ENCODE measurements at regions not wholly inside any gene's neighbourhood (a gene's known extent, or its start where the extent isn't known, plus 50 kb on each side); places are given as distances from the start of the nearest gene placed in this dataset.

DNA sequence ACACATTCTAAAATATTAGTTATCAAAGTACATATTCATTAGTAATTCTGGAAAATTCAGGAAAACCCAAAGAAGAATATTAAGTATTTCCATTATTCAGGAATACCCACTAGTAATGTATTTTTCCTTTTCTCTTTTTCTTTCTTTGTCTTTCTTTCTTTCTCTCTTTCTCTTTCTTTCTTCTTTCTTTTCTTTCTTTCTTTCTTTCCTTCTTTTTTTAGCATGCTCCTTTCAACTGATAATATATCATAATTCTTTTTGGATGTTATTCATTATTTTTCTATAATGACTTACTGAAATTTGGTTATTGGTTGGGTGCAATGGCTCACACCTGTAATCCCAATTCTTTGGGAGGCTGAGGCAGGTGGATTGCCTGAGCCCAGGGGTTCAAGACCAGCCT is 175.6 kb upstream of the RAB4A start:
- DNase-seq: no peak

DNA sequence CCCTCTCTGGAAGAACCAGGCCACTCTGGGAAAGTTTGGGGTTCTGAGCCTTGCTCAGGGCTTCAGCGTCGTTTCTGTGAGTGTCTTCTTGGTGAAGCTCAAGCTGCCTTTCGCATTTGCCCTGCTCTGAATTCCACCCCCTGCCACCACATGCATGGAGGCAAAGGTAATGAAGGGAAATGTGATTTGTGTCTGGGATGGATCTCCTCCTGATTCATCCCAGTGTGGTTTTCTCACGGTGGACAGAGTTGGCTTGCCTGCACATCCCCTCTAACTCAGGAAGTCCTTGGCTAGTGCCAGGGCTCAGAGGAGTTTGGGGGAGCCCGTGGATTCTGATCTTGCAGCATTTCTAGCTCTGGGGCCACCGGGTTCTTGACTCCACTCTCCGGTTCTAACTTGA is 173.6 kb upstream of the RAB4A start:
- no peak for DNase-seq

DNA sequence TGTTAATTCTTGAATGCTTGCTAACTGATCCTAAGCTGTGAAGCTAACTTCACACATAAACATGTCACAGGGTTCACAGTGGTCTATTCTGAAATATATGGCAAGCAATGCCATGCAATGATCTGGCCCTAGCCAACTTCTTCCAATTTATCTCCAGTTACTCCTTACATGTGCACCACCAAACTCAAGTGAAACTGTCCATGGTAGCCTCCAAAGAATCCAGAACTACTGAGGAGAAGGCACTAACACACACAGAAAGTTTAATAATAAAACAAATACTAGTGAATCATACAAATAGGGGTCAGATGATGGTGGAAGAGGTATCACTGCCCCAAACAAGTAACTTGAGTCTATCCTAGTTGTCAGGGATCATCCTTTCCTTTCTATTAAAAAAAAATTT is 172.6 kb upstream of the RAB4A start:
- DNase-seq: no peak

DNA sequence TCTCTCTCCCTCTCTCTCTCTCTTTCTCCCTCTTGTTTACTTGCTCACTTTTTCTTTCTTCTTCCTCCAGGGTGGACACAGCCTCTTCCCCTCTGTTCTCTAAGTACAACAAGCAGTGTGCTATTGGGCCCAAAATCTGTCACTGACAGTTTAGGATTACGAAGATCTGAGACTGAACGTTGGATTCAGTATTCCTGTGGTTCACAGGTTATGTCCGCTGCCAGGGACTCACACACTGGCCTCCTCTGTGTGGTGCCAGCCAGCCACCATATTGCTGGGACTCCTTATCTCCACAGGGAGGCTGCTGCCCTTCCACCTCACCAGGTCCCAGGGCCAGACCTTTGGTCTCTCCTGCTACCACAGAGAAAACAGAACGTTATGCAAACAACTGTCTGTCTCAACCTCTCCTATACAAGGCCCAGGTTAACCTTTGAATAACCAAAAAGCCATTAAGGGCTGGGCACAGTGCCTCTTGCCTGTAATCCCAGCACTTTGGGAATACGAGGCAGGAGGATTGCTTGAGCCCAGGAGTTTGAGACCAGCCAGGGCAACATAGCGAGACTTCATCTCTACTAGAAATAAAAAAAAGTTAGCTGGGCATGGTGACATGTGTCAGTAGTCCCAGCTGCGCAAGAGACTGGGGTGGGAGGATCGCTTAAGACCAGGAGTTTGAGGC is 171.9 kb upstream of the RAB4A start:
- DNase-seq: no peak

DNA sequence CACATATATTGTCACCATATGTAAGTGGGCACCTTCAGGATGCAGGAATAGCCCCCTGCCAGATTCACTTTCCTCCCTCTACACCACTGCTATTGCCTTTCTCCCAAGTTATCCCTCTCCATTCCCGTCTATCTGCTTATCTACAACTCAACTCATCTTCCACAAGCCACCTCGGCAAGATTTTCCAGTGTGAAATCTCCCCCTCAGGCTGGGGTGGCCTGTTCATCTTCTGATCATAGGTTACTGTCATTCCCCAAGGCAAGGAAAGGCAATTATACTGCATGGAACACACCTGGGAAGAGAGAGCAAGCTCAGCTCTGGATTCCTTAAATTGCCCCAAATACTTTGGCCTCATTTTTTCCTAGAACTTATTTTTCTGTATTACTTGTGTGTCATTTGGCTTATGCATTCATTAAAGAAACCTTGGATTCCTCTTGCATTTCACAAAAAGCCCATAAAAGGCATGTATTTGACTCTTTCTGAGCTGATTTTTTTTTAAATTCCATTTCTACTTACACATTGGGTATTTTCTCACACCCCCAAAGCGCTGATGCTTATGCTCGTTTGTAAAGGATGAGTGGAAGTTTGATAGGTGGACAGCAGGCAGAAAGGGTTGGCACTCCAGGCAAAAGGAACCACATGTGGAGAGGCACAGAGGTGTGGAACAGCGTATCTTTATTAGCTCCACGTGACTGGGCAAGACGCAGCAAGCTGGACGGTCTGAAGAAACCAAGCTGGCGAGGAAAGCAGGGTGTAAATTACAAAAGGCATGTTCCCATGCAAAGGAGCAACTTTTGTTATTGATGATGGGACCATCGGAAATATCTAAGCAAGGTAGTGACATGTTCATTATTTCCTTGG is 169.7 kb upstream of the RAB4A start:
- DNase-seq: no peak

DNA sequence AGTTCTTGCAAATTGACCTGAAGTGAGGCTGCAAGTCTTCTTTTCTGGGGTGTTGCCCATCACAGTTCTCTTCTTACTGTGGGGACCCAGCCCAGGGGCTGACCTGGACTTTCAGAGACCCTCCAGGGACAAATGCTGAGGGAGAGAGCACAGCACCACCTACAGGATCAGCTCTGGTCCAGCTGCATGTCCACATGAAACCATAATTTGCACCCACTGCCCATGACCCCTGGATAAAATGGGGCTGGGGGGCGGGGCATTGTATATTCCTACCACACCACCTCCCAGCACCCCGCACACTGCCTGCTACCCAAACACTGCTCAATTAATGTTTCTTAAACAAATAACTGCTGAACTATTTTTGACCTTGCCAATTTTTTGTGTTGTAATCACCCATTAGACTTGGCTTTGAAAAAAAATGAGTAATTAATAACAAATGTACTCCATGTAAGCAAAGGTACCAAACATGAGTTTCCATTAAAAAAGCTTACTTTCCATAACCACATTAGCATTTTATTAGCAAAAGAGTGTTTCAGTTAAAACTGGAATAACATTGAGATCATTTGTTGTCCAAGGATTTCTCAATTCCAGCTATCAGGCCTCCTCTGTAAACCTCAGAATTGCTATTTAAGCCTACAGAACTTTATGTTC is 168.0 kb upstream of the RAB4A start:
- no peak for DNase-seq

DNA sequence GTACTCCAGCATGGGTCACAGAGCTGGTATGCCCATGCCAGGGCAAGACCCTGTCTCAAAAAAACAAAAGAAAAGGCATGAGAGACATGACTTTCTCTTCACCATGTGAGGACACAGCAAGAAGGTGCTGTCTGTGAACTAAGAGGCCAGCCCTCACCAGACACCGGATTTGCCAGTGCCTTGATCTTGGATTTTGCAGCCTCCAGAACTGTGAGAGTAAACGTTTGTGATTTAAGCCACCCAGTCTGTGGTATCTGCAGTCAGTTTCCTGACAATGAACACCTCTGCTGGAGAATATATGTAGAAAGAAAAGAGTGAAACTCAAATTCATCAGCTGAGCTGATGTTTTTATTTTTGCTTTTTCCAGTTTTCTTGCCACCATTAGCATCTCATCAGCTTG is 166.3 kb upstream of the RAB4A start:
- DNase-seq: no peak

DNA sequence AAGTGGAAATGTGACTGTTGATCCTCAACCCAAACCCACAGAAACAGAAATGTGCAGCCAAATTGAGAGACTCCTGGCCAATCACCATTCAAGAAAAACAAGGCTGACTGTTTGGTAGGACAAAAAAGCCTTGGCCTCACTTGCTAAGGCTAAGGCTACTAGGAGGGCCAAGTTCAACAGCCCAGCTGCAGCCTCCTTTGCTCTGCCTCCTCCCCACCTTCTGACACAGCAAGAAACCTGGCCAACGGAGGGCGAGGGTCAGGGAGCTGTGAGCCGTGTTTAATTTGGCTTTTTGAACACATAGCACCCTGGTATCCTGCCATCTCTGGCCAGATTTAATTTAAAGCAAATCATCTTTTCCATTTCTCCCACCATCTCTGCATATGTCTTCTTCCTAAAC is 165.8 kb upstream of the RAB4A start:
- no peak for DNase-seq

DNA sequence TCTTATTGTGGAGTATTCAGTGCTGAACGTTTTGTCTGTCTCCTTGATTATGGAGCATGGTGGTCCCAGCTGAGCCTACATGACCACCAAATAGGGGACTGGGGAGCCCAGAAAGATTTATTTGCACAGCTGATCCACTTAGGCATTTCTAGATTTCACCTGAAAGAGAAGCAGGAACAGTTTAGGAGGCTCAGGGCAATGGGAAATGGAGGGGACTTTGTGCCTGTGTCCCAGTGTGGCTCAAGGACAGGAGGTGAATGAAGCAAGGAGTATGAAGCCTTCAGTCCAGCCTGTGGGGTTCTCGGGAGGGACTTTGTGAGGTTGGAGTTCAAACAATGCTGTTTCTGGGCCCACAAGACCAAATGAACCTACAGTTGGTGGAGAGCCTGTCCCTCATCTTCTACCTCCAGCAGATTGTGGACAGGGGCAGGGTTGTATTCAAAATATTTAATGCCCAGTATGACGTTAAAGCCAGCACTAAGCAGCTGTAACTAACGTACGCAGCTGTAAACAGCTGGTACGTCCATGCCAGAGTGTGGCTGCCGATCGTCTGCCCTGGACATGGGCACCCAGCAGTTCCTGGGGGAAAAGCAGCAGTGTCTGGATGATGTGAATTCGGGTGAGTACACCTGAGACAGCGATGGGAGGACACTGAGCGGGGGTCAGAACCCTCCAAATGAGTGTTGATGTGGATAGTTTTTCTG is 164.9 kb upstream of the RAB4A start:
- no peak for DNase-seq

DNA sequence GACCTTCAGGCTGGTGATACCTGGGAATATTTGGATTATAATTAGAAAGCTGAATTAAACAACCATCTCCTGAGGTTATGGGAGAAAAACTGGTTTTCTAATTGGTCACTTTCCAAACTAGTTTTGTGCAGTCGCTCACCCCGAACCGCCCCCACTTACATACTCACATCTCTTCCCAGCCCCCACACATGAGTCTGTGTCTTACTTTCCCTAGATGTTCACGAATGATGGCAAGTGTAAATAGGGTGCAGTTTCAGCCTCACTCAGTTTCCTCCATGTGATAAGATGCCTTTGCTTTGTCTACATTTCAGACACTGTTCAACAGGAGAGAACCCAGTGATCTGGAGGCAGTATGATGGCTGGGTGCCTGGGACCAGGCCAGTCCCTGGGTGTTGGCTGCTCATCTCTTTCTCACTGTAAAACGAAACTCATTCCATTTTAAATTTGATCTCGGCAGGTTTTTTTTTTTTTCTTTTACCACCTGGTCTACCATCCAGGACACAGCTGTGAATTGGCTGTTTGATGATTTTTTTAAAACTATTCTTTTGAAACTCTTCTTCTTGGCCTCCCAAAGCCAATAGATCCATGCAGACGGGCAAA is 164.3 kb upstream of the RAB4A start:
- no peak for DNase-seq

DNA sequence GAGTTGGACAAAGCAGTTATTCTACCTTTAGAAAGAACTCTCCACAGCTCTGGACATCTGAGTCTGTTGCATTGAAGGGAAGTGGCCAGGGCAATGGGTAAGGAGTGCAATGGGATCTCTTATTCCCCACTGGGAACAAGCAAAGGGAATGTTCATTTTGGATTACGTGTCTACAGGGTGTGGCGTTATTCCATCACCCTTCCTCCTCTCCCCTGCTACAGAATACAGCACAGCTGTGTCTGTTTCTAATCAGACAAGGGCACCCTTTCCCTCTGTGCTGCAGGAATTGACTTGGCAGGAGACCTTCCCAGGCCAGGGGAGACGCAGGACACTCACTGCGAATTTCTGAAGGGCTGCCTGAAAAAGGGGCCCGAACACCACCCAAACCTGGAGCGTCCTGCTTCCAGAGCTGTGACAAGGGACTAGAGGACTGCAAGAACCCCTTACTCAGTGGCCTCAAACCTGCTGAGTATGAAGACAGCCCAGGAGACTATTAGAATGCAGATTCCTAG is 163.6 kb upstream of the RAB4A start:
- DNase-seq: no peak

DNA sequence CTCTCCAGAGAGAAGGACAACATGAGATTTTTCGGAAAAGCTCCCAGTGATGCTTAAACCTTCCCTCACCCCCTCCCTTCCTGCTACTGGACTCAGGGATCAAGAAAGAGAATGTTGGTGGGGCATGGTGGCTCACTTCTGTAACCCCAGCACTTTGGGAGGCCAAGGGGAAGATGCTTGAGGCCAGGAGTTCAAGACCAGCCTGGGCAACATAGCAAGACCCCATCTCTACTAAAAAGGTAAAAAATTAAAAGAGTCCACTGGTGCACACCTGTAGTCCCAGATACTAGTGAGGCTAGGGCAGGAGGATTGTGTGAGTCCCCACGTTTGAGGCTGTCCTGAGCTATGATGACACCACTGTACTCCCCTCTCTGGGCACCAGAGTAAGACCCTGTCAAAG is 162.9 kb upstream of the RAB4A start:
- no peak for DNase-seq

DNA sequence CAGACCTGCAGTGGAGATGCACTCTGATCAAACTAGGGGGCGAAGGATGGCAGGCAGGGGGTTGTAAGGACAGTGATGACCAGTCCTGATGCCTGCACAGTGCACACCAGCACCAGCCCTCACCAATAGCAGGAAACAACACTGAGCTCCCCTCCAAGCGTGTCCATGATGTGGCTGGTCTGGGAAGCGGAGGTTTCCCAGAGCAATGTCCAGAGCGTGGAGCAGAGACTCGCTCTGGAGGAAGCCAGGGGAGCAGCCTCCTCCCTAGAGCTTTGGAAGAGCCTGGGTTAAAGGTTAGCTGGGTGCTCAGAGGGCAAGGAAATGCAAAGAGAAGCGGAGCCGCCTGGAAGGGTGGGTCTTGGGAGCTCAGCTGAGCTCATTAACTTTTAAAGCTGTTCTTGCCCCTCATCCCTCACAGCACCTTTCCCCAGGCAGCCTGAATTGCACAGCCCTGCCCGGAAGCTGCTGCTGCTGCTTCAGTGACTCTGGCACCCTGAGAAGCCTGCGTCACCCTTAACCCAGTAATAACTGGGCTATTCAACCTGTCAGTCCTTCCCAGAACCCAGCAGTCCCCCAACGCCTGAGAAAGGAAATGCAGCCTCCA is 162.2 kb upstream of the RAB4A start:
- DNase-seq: no peak

DNA sequence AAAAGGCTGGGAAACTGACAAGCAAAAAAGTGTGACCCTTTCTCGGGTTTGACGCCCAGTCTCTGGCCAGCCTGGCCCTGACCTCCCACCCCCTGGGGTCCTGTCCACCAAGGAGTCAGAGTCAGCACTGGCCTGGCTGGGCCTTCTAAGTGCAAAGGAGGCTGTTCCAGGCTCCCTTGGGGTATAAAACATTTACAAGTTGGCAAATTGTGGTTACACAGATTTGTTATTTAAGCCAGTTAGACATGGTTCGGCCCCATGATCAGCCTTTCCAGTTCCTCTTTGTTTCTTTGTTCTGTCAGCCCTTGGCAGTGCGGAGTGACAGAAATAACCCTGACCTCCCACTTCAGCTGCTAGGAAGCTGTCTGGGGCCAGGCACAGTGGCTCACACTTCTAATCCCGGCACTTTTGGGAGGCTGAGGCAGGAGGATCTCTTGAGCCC is 161.6 kb upstream of the RAB4A start:
- DNase-seq: no peak

DNA sequence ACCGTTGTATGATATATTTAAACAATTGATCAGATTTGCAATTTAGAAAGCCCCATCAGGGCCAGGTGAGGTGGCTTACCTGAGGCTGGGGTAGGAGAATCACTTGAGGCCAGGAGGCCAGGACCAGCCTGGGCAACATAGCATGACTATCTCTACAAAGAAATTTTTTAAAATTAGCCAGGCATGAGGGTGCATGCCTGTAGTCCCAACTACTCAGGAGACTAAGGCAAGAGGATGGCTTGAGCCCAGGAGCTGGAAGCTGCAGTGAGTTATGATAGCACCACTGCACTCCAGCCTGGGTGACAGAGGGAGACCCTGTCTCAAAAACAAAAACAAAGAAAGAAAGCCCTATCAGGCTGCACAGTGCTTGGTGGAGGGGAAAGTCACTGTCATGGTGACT is 159.9 kb upstream of the RAB4A start:
- DNase-seq: no peak

DNA sequence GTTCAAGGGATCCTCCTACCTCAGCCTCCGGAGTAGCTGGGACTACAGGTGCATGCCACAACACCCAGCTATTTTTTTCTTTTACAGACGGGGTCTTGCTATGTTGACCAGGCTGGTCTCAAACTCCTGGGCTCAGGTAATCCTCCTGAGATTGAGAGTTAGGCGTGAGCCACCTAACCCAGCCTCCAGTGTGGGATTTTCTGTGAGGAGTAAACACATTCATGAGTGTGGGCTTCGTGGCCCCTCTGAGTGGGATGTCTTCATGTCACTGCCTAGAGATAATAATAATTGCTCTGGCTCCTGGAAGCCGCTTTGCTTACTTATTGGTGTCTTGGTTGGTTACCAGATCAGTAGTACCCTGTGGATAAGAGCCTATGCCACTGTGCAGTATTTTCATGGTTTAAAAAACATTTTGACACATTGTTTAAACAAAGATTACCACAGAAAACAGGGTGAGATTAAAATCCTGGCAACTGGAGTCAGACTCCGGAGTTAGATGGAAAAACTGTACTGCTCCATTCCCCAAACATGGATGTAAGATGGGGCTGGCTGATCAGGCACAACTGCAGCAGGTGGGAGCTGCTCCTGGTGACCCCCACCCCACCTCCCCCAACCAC is 159.1 kb upstream of the RAB4A start:
- DNase-seq: no peak

DNA sequence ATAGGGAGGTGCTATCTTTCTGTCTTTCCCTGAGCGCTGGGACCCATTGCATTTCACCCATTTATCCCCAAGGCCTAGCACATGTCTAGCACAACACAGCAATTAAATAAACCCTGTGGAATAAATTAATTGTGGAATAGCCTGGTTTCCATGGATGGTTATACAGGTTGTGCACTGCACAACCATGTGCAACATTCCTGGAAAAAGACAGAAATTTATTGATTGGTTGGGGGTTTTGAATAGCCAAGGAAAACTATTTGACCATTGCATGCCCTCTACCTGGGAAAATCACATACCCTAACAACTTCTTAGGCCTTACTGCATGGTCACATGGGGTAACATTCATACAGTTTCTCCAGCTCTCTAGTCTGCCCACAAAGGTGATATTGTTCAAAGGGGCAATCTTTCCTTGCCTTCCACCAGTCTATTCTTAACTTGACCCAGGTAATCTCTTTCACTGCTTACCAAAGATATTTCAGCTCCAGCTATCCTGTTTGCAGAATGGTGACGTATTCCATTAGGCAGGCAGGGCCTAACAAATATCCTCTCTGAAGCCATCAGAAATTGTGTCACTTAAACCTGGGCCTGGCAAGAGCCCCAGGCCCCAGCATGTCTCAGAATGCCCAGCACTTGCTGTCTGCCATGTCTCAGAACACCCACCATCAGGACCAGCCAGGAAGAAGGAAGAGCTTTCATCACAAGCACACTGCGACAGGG is 157.9 kb upstream of the RAB4A start:
- no peak for DNase-seq

DNA sequence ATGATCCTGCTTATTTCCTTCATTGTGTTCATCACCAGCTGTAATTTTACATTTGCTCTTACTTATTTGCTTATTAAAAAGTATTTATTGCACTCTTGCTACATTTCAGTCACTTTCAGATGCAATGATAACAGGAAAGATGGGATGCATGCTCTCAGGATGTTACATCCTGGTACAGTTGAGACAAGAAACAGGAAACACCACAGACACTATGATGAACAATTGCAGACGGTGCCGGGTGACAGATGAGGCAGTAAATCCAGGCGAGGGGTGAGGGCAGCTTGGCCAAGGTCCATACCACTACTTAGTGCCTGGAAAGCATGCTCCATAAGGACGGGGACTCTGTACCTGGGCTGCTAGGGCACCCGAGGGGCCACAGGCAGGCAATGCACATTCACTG is 156.6 kb upstream of the RAB4A start:
- no peak for DNase-seq

DNA sequence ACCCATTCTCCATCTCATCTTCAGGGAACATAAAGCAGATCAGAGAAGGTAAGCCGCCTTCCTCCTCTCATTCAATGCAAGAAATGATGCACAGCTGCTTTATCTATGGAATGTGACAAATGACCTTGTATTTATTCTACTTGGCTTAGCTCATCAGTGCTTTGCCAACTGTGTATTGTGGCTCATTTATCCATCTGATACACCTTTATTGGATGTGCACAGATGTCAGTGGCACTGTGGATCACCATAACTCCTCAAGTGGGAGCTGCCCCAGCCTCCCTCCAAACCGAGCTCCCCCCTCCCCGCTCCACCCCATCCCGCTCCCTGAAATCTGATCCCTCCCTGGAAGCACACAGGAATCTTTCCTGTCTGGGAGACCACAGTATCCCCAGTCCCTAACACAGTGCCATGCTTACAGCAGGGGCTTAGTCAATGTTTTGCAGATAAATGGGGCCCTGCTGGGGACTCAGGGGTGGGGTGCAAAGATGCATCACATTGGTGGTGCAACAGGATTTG is 156.0 kb upstream of the RAB4A start:
- no peak for DNase-seq

DNA sequence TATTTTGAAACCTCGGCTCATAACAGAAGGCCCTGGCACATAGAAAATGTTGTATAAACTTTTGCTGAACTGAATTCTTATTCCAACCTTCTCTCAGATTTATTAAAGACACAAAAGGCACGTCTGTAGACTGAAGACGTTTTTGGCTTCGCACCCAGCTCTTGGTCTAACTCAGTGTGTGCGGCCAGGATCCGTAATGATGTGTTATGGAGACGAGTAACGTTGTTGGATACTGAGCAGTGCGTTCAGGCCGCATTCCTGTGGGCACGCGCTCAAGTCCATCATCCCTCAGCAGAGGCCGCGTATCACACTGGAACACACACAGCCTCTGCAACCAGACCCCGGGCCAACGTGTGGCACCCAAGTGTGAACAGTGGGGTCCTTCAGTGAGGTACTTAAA is 154.8 kb upstream of the RAB4A start:
- no peak for DNase-seq
